ENCODE measurements at regions not wholly inside any gene's neighbourhood (a gene's known extent, or its start where the extent isn't known, plus 50 kb on each side); places are given as distances from the start of the nearest gene placed in this dataset.

- TF ChIP-seq POLR2AphosphoS5 (IDR thresholded peaks at IDR 0.05): no peak
- TF ChIP-seq, protein P1, sequence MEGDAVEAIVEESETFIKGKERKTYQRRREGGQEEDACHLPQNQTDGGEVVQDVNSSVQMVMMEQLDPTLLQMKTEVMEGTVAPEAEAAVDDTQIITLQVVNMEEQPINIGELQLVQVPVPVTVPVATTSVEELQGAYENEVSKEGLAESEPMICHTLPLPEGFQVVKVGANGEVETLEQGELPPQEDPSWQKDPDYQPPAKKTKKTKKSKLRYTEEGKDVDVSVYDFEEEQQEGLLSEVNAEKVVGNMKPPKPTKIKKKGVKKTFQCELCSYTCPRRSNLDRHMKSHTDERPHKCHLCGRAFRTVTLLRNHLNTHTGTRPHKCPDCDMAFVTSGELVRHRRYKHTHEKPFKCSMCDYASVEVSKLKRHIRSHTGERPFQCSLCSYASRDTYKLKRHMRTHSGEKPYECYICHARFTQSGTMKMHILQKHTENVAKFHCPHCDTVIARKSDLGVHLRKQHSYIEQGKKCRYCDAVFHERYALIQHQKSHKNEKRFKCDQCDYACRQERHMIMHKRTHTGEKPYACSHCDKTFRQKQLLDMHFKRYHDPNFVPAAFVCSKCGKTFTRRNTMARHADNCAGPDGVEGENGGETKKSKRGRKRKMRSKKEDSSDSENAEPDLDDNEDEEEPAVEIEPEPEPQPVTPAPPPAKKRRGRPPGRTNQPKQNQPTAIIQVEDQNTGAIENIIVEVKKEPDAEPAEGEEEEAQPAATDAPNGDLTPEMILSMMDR (IDR thresholded peaks at IDR 0.05 in 8 of 11, conservative IDR thresholded peaks at IDR 0.05 in 3 of 11): no peak
- TF ChIP-seq POLR2A (IDR thresholded peaks at IDR 0.05): no peak
Measured at GRCh38 chr12:75728826-75729225, 217.4 kb upstream of the KRR1 start.

Measured in spleen (tissue), 7 donors.